Upper lobe of left lung (tissue), 4 donors: ENCODE measurements at regions not wholly inside any gene's neighbourhood (a gene's known extent, or its start where the extent isn't known, plus 50 kb on each side); places are given as distances from the start of the nearest gene placed in this dataset.

ENCODE experiments used
- CTCF ChIP-seq, 6 experiments: fragments of 450-650 bp in 4 of 6; fragments of 200-600 bp in 2 of 6; sonication (generic) in 2 of 6; IDR thresholded peaks; one replicate each; pipeline ENCODE4 v1.5.1; 2016 to 2019; ENCODE audit warnings: antibody characterized with exemption in 6 of 6
- EP300 ChIP-seq, 4 donors: sonication (generic); formaldehyde crosslinking; IDR thresholded peaks; one replicate each; pipeline ENCODE4 v1.5.1; 2017; ENCODE audit warnings: antibody characterized with exemption in 4 of 4, control low read depth in 2 of 4
- POLR2A ChIP-seq, 4 donors: fragments of 450-650 bp; IDR thresholded peaks; one replicate each; pipeline ENCODE4 v1.5.1; 2016 to 2017; ENCODE audit warnings: antibody characterized with exemption in 4 of 4, mild to moderate bottlenecking in 2 of 4

- TF ChIP-seq CTCF (IDR thresholded peaks at IDR 0.05) (no peak), EP300 (IDR thresholded peaks at IDR 0.05) (no peak), POLR2A (IDR thresholded peaks at IDR 0.05) (no peak)
Measured at GRCh38 chr16:85180827-85181738, 68.8 kb upstream of the CIBAR2 start.
